Erythroblast (primary cell): ENCODE measurements at regions not wholly inside any gene's neighbourhood (a gene's known extent, or its start where the extent isn't known, plus 50 kb on each side); places are given as distances from the start of the nearest gene placed in this dataset.
"Not testable (repeated sequence)": the region's sequence is repeated elsewhere in the genome, so short reads cannot be mapped to it uniquely, and the experiment has no call there.

Source experiments
- GATA1 ChIP-seq: IDR thresholded peaks from 2 replicates; pipeline ENCODE4 v1.6.1; 2011; ENCODE audit warnings: low read depth, mild to moderate bottlenecking, control low read depth, low read length, moderate library complexity
- POLR2A ChIP-seq: IDR thresholded peaks from 2 replicates; pipeline ENCODE4 v1.6.1; 2011; ENCODE audit warnings: mild to moderate bottlenecking, low read length

DNA sequence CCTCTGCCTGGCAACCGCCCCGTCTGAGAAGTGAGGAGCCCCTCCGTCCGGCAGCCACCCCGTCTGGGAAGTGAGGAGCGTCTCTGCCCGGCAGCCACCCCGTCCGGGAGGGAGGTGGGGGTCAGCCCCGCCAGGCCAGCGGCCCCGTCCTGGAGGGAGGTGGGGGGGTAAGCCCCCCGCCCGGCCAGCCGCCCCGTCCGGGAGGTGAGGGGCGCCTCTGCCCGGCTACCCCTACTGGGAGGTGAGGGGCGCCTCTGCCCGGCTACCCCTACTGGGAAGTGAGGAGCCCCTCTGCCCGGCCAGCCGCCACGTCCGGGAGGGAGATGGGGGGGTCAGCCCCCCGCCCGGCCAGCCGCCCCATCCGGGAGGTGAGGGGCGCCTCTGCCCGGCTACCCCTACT, 67.1 kb downstream of the ZC3H11B start:
- TF ChIP-seq POLR2A, GATA1: not testable (repeated sequence)
